AG04449 (cell line): ENCODE measurements at regions not wholly inside any gene's neighbourhood (a gene's known extent, or its start where the extent isn't known, plus 50 kb on each side); places are given as distances from the start of the nearest gene placed in this dataset.

Experiments
- CTCF ChIA-PET: fragments of 350-600 bp; formaldehyde crosslinking; extraction: SDS; loops from one replicate; lab custom pipeline; 2021; ENCODE audit warnings: antibody characterized with exemption; lab: Yijun Ruan, JAX
- POLR2A ChIA-PET: fragments of 400-600, 350-600 bp; formaldehyde crosslinking; extraction: SDS; loops from one replicate; lab custom pipeline; 2020; ENCODE audit warnings: antibody characterized with exemption, inconsistent platforms; lab: Yijun Ruan, JAX
- DNase-seq: peaks from one replicate; pipeline ENCODE4 v3.0.0-alpha.2; 2010; ENCODE audit warnings: low read depth, low spot score
- H3K4me3 ChIP-seq: 2 replicates; pipeline ENCODE4 v1.5.1; 2011; ENCODE audit warnings: low read depth, mild to moderate bottlenecking, control low read depth, low read length
- CTCF ChIP-seq: IDR thresholded peaks from one replicate; pipeline ENCODE4 v1.5.1; 2011; ENCODE audit warnings: mild to moderate bottlenecking, moderate library complexity, low read length, control low read depth, inconsistent platforms; ENCODE audit not compliant: insufficient read depth; ENCODE audit errors: missing control alignments

DNA sequence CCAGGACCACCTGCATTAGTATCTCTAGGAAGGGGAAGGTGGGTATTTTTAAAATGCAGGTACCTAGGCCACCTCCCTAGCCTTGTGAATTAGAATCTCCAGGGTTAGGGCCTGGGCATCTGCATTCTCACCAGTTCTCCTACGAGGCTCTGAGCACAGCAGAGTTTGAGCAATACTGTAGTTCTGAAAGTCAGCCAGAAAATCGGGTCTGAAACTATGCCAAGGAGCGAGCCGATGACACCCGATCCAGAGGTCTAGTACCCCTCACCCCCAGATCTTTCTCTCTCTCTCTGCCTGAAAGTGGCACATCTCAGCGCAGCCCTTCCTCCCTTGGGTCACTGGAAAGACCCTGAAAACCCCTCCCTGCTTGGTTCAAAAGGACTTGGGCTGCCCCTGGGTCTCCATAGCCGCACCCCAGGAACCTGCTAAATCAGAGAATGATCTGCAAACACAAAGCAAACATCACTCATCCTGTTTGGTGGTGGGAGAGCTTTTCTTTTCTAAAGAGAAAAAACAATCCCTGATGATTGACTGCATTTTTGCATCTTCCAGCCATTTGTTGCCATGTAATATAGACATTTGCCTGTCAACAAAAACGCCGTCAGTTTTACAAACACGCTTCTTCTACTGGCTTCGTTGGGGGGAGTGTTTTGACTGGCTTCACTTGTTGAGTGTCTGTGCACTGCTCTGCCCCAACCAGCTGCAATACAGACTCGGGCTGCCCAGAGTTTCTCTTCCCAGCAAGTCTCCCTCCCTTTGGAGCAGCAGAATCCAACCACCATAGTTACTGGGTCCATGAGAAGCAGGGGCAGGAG lies 229.9 kb downstream of the MN1 start:
- DNase-seq: no peak
- TF ChIP-seq CTCF: no peak
- POLR2A ChIA-PET: no interaction called here
- CTCF ChIA-PET: no interaction called here
- H3K4me3 ChIP-seq: no peak overlapping the region

DNA sequence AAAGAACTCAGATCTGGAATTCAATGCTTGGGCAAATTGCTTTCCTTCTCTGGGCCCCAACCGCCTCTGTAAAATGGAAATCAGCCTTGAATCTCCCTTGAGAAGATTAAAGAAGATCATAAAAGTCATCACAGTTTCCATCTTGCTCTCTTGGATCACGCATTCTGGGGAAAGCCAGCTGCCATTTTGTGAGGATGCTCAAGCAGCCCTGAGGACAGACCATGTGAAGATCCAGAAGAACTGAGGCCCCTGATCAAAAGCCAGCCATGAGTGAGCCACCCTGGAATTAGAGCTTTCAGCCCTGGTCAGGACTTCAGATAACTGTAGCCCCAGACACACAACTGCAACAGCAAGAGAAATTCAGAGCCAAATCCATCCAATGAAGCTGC lies 229.3 kb downstream of the MN1 start:
- CTCF ChIA-PET: no interaction called here
- POLR2A ChIA-PET: no interaction called here
- H3K4me3 ChIP-seq: no peak overlapping the region
- TF ChIP-seq CTCF: no peak
- DNase-seq: no peak

DNA sequence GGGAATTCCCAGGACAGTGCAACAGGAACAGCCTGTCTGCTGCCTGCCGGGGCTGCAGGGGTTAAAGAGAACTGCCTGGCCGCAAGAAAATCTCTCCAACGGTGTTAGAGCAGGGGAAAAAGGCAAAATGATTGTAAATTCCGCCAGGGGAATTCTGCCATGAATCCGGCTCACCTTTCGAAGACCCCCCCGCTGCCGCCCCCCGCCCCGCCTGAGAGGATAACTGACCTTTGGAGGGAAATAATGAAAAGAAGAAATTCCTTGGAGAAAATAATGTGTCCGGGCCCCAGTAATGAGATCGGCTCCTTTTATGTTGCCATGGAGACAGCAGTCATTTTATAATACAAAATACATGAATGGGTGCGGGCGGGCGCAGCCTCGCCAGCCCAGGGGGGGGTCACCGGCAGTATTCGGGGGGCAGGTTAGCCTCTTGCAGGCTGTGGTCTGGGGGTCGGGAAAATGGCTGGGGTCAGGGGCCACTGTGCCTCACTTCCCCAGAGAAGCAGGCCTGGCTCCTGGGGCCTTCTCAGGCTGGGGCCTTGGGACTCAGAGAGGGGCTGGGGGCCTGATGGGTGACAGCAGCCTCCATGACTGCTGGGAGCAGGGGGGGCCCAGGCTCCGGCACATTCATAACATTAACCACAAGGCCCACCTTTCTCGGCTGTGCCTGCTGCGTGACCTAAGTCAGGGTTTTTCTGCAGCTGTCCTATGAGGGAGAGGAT lies 228.1 kb downstream of the MN1 start:
- ChIA-PET POLR2A (no interaction called here), CTCF (no interaction called here)
- no peak for DNase-seq

GRCh38 chr22:27574002-27574366 lies 227.6 kb downstream of the MN1 start:
- H3K4me3 ChIP-seq: no peak overlapping the region
- ChIA-PET CTCF (no interaction called here), POLR2A (no interaction called here)
- no peak for TF ChIP-seq CTCF
- no peak for DNase-seq

More for the DNA sequence above, 228.1 kb downstream of the MN1 start:
- H3K4me3 ChIP-seq: no peak overlapping the region
- no peak for TF ChIP-seq CTCF

- DNase-seq: no peak
- H3K4me3 ChIP-seq: no peak overlapping the region
- no peak for TF ChIP-seq CTCF
- ChIA-PET POLR2A (no interaction called here), CTCF (no interaction called here)
Observed at GRCh38 chr22:27574651-27575050, 226.9 kb downstream of the MN1 start.

DNA sequence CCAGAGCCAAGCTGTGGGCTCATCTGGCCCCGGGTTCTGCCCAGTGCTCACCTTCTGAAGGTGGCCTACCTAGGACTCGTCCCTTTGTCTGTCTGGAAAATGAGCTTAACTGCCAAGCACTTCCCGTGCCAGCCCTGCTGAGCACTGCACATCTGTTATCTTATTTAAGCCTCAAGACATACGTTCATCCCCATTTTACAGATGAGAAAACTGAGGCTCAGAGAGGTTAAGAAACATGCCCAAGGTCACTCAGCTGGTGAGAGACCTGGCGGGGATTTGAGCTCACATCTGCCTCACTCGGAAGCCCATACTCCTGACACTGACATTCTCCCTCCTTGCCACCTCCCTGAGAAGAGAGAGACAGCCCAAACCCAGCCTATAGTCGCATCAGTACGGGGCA lies 226.2 kb downstream of the MN1 start:
- TF ChIP-seq CTCF: no peak
- DNase-seq: no peak
- ChIA-PET POLR2A (no interaction called here), CTCF (no interaction called here)
- no peak overlapping the region for H3K4me3 ChIP-seq
